HG02943 (cell line): ENCODE measurements at regions not wholly inside any gene's neighbourhood (a gene's known extent, or its start where the extent isn't known, plus 50 kb on each side); places are given as distances from the start of the nearest gene placed in this dataset.

Source experiments
- ATAC-seq: cut with Tn5 transposase; IDR thresholded peaks from one replicate; pipeline ENCODE4 v1.9.1; 2021; ENCODE audit warnings: mild to moderate bottlenecking, low read depth, moderate library complexity; ENCODE audit not compliant: unreplicated experiment

DNA sequence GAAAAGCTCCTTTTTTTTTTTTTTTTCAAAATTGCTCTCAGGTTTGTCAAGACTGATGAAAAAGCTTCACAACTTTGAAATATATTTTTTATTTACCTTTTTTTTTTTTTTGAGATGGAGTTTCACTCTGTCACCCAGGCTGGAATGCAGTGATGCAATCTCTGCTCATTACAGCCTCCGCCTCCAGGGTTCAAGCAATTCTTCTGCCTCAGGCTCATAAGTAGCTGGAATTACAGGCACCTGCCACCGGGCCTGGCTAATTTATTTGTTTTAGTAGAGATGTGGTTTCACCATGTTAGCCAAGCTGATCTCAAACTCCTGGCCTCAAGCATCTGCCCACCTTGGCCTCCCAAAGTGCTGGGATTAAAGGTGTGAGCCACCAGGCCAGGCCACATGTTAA, 1515.0 kb downstream of the OTOL1 start:
- no peak for ATAC-seq

DNA sequence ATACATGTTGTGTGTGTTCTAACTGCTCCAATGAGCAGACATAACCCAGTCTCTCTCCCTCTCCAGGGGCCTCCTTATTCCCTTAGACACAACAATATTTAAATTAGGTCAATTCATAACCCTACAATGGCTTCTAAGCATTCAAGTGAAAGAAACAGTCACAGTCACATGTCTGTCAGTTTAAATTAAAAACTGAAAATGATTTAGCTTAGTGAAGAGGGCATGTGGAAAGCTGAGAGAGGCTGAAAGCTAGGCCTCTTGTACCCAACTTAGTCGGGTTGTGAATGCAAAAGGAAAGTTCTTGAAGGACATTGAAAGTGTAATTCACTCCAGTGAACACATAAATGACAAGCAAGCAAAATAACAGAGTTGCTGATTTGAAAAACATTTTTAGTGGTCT, 1519.6 kb downstream of the OTOL1 start:
- ATAC-seq: no peak

DNA sequence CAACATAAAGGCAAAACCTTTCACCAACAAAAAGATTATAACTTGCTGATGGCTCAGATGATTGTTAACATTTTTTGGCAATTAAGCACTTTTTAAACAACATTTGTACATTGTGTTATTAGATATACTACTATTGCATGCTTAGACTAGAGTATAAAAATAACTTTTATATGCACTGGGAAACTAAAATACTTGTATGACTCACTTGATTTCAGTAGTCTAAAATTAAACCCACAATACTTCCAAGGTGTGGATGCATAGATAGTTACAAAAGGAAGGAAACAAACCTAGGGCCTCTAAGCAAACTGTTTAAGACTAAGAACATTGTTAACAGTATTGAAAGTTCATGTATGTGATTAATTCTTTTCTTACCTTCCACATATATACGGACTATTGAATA, 1521.5 kb downstream of the OTOL1 start:
- no peak for ATAC-seq

DNA sequence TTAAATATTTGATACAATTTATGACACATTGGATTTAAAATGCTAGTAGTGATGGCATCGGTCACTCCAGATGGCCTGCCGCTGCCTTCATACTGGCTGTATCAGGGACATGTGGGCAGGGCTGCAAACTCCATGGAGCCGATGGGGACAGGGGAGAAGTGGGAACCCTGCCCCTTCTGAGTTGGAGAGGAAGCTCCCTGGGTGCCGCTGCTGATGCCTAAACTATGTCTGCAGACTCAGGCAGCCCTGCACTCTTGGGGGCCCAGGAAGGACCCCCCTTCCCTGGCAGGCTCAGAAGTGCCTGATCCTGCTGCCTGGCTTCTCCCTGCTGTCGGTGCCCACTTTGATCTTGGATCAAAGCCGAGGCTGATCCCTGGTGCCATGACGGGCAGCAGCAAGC, 1522.1 kb downstream of the OTOL1 start:
- no peak for ATAC-seq

DNA sequence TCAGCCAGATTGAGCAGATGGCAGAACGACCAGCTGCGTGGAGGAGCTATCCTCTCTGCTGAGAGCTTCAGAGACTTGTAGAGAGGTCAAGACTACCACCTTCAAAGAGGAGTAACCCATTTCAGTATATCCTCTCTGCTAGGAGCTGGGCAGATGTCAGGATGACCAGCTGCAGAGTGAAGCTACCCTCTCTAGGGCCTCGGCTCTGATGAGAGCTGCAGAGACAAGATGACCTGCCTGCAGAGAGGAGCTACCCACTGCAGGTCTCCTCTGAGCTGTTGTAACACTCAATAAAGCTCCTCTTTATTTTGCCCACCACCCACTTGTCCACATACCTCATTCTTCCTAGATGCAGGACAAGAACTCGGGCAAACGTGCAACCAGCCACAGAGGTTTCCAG, 1522.7 kb downstream of the OTOL1 start:
- ATAC-seq: no peak

DNA sequence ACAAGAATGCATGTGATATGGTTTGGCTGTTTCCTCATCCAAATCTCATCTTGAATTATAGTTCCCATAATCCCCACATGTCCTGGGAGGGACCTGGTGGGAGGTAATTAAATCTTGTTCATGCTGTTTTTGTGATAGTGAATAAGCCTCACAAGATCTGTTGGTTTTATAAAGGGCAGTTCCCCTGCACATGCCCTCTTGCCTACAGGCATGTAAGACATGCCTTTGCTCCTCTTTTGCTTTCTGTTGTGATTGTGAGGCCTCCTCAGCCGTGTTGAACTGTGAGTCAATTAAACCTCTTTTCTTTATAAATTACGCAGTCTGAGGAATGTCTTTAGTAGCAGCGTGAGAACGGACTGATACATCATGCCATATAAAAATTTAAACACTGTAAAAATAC, 1537.0 kb downstream of the OTOL1 start:
- no peak for ATAC-seq

DNA sequence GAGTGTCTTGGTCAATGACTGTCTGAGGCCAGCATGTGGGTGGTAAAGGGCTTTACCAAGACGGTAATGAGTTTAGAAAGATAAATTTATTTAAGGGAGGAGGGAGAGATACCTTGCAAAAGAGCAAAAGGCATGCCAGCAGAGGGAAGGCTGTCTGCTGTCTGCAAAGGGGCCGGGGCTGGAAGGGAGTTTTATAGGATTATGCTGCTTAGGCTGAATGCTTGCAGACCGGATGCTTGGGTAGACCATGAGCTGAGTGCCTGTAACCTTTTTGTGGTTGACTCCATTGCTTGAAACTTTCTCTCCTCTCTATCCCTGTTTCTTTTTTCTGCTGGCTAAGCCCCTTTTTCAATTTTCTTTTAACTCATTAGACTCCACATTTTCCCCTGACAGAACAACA, 1543.0 kb downstream of the OTOL1 start:
- ATAC-seq: no peak

DNA sequence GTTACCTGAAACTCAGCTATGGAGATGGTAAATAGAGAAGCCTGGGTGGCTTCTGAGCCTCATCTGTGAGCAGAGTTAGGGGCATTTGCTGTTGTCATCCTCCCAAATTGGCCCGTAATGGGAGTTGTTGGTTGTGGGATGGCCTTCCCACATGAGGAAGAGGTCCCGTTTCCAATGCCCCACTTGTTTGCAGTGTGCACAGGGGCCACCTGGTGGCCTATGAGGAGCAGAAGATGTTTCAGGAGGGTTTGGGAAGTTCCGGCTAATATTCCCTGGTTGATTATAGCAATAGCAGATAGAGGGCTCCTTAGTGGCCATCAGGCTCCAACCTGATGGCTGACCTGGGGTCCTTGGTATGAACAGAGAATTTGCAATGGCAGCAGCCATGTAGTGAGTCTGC, 1546.5 kb downstream of the OTOL1 start:
- no peak for ATAC-seq

DNA sequence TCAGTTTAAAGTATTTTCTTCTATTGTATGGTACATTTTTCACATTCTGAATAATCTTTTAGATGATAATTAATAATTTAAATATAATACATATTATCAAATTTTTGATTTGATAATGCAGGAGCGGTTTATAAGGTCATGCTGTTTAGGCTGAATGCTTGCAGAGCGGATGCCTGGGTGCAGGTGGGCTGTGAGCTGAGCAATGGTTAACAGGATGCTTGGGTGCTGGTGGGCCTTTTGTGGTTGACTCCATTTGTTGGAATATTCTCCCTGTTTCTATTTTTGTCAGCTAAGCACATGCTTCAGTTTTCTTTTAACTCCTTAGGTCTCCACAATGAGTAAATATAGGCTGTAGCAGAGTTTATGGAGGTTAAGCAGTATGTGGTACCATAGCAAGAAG, 1549.3 kb downstream of the OTOL1 start:
- ATAC-seq: no peak

DNA sequence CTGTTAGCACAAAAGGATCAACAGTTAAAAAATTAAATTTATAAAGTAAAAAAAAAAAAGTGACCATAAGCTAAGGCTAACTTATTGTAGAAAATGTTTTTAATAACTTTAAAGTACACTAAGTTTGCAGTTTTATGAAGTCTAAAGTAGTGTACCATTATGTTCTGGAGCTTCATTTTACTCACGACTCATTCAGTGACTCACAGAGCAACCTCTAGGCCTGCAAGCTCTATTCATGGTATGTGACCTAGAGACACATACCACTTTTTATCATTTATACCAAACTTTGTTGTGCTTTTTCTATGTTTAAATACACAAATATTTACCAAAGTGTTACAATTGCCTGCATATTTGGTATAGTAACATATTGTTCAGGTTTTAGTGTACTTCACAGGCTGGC, 1552.3 kb downstream of the OTOL1 start:
- no peak for ATAC-seq

DNA sequence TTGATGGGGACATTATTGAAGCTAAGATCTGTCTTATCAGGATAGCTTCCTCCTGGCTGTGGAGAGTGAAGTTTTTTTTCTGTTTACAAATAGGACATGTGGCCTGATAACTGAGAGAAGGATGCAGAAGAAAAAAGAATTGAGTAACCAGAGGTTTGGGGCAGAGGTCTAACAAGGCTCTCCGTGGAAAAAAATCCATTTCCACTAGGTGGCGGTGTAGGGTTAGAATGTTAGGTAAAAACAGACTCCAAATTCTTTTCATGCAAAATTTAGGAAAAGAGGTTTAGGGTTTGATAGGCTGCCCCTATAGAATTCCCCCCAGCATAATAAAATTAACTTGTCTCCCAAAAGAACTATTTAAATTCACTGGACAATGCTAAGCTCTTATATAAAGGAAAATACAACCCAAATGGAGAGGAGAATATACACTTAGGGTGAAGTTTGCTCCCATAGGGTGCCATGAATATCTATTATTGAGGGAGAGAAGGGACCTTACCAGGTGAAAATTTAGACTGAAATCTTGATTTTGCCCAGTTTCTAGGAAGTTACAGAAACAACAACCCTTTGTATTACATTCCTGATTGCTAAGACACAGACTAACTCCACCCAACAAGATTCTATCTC, 1560.4 kb downstream of the OTOL1 start:
- ATAC-seq: no peak

DNA sequence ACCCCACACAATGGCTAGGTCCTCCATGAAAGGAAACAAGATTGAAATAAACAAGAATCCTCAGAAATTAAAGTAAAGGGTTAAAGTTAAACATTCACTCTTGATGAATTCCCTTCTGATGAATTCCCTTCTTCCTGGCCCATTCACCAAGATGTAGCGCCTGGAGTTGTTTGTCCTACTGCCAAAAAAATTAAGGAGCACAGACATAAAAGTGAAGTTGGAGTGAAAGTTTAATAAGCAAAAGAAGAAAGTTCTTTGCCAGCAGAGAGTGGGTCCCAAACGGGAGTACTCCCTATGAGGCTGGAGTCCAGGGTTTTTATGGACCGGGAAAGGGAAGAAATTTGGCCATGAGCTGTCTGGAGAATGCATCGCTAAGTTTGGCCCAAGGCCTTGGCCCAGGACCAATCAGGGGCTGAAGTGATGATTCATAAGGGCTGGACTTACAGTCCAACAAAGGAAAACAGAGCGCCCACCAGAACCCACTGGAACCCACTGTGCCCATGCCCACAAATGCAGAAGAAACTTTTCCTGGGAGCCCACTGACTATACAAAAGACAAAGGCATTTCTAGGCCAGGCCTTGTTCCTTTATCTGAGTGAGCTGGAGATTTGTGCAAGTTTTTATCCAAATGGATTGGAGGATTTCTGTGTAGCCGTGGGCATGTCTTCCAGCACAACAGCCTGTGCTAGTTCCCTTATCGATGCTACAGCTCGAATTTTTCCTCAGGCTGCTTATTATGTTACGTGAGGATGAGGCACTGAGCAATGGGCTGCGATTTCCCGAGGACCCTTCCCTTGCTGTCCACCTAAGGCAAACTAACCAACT, 1561.6 kb downstream of the OTOL1 start:
- ATAC-seq: no peak

DNA sequence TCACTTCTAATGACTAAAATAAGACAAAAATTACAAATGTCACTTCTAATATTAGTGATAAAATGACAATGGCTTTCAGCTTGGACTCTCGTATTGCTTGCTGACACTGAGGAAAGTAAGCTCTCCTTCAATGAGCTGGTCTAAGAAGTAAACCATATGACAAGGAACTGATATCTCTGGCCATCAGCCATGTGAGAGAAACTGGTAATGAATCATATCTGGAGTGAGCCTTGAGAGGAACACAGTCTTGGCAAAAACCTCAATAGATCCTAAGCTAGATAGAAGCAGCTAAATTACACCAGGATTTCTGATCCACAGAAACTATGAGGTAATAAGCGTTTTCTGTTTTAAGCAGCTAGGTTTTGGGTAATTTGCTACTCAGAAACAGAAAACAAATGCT, 1575.1 kb downstream of the OTOL1 start:
- ATAC-seq: no peak
